SW480 (cell line): ENCODE measurements at regions not wholly inside any gene's neighbourhood (a gene's known extent, or its start where the extent isn't known, plus 50 kb on each side); places are given as distances from the start of the nearest gene placed in this dataset.
A peak's percentile ranks its signal among the peaks of the same experiment; 100 is the strongest.
"Not testable (repeated sequence)": the region's sequence is repeated elsewhere in the genome, so short reads cannot be mapped to it uniquely, and the experiment has no call there.

Experiments used
- DNase-seq: peaks from one replicate; pipeline ENCODE4 v3.0.0-alpha.2; 2016; ENCODE audit warnings: low spot score

DNA sequence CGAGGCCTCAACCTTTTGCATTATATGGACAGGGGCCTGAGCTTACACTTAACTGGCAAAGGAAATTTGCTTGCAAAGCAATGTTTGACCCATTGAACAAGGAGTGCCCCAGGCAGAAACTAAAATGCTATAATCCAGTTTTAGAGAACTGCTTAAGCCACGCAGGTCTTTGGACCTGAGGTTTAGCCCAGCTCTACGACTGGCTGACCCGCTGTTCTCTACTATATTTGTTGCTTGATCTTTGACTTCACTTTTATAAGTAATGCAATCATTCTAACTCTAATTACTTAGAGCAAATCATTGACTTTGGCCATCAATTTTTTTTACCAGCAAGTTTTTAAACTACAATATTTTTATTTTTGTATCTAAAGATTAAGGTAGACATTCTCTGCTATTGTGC lies 268.8 kb downstream of the MREG start:
- DNase-seq, result no peak

DNA sequence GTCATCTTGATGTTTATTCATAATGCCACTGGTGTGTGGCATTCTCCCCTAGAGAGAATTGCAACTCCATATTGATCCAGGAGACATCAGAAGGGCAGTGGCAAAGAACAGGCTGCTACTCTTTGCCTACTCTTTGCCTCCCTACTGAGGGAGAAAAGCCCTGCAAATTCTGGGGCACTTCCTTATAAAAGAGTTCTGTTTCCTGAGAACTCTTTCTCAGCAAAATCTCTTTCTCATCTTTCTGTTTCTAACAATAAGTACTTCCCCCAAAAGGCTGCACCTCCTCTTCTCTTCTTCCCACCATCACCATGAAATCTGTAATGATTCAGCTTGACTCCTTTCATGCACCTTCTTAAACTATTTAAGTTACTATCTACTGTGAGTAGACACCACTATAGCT lies 270.3 kb downstream of the MREG start:
- no peak for DNase-seq

DNA sequence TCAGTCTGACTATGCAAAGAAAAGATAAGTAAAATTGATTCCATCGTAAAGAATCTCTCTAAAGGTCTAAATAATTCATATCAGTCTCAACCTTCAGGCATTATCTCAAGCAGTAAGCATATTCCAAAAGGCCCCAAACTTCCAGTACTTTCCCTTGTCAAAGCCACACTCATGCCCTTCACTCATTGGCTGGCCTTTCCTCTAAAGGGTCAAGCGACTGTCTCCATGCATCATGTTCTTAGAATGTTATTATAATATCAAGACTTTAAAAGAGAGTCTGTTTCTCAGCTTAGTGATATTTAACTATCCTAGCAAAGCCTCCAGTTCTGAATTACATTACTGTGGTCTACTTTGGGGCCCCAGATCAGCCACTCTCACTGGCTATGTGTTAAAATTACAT lies 271.3 kb downstream of the MREG start:
- DNase-seq, result no peak

DNA sequence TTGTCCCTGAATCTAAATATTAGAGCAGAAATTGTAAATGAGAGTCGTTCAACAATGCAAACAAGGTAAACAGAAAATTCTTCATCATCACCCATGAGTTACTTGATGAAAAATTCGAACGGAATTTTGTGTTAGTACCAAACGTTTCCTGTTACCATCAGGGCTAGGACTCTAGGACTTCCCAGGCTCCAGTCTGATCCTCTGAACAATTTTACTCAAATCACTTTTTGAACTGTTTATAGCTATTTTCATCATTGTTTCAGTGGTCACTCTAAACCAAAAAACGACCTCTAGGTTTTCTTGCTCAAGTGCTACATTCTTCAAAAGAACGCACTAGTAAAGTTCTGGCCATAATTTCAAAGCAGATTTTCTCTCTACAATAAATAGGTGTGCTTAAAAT lies 273.3 kb downstream of the MREG start:
- no peak for DNase-seq

DNA sequence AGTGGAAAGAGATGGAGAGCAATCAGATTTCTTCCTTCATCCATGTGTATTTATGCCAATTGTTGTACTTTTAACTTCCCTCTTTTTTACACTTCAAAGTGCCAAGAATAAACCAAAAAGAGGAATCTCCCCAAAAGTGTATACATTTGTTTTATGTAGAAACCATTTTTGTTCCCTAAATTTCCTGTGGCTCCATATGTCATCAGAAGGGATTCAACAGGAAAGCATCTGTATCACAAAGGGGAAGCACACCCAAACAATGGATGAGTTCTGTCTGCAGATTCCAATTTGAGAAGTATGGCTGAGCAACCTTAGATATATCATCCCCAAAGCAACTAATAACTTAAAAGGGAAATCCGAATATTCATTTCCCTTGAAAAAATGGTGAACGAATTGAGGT lies 275.0 kb downstream of the MREG start:
- DNase-seq, result no peak

DNA sequence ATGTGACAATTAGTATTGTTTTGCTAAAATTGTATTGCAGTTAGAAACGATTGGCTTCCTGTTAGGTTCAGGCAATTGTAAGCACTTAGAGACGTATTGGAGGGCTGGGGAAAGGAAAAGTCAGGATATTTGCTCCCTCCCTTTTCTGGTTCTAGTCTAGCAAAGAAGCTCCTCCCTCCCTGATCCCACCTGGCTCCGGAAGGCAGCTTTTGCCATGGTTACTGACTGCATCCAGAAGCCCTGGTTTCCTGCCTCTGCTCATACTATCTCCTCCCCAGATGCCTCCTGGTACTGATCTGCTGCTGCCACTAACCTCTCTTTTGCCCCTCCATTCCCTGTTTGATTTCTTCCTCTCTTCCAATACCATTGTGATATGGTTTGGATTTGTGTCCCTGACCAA lies 275.9 kb downstream of the MREG start:
- no peak for DNase-seq

DNA sequence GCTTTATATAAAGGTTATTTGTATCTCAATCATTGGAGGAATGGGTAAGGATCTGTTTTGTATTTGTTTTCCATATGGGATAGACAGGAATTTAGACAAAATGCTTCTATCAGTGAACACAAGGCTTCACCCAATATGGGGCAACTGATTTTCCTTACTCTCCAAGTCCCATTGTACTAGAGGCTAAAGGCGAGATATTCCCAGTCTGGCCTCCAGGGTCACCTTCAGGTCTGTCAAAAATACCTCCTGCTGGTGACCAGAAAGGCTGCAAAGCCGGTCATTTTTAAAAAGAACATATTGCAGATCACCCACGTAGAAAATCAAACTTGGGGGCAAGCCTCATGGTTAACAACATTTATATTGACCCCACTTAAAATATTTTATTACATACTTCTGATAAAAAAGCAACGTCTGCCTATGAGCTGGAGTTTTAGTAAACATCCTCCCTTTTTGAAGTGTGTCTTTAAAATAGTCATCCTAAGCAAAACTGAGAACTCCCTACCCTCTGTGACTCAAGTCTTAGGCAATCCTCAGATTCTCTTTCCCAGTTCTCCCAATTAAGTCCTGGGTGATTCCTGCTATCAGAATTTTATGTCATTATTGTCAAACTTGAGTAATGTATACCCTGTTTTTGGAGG lies 276.6 kb downstream of the MREG start:
- no peak for DNase-seq

DNA sequence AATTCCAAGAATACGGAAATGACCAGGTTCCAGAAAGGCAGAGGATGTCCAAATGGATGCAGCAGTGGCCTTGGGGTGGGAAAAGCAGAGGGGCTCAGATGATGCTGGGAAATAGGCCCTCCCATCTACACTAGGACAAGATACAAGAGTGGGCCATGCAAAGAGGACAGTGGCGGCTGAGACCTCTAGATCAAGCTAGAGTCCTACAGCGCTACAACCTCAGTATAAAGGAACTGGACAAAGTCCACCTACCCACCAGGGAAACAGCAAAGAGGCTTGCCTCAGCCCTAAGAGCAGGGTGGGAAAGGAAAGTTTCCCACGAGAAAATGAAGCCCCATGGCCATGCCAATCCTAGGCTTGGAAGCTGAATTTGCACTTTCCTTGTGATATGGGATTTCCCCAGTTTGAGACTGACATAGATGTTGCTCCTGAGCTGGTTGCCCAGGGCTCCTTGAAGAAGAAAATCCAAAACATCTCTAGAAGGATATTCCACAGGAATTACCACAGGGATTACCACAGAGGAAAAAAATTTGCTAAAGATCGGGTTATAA lies 282.2 kb downstream of the MREG start:
- no peak for DNase-seq

DNA sequence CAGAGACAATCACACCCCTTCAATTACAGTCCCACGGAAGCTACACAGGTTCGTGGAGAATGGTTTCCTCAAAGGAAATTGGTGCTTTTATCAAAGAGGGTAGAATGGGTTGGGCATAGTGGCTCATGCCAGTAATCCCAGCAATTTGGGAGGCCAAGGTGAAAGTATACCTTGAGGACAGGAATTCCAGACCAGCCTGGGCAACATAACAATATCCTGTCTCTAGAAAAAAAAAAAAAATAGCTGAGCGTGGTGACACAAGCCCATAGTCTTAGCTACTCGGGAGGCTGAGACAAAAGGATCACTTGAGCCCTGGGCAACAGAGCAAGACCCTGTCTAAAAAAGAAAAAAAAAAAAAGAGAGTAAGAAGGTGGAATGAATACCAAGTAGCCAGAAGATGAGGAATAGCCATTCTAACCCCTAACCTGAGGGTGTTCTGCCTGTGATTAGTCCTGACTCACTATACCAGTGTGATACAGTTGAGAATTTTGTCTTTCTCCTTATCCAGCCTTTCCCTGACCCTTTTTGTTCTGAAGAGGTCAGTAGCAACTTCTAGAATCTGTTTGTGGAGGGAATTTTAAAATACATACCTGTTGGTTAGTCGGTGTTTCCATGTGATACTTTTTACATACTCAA lies 283.2 kb downstream of the MREG start:
- DNase-seq, result no peak

DNA sequence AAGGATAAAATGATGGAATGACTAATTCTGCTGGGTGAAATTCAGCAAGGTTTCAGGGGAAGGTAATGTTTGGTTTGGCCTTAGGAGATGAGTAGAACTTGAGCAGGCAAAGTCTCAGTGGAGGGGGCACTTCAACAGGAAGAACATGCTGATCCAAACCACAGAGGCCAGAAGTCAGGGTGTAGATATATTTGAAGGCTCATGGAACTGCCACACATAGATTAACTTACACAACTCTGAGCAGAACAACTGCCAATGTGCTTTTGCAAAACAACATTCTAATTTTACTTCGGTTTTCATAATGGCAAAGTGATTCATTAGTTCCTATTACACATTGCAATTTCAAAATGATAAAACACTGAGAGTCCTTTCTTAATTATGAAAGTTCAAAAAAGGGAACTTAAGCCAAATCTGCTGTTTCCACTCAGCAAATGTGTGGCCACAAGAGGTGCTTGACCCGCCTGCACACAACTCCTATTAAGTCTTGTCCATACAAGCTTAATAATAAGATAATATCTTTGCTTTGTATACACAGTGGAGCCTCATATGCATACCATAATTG lies 284.8 kb downstream of the MREG start:
- no peak for DNase-seq

DNA sequence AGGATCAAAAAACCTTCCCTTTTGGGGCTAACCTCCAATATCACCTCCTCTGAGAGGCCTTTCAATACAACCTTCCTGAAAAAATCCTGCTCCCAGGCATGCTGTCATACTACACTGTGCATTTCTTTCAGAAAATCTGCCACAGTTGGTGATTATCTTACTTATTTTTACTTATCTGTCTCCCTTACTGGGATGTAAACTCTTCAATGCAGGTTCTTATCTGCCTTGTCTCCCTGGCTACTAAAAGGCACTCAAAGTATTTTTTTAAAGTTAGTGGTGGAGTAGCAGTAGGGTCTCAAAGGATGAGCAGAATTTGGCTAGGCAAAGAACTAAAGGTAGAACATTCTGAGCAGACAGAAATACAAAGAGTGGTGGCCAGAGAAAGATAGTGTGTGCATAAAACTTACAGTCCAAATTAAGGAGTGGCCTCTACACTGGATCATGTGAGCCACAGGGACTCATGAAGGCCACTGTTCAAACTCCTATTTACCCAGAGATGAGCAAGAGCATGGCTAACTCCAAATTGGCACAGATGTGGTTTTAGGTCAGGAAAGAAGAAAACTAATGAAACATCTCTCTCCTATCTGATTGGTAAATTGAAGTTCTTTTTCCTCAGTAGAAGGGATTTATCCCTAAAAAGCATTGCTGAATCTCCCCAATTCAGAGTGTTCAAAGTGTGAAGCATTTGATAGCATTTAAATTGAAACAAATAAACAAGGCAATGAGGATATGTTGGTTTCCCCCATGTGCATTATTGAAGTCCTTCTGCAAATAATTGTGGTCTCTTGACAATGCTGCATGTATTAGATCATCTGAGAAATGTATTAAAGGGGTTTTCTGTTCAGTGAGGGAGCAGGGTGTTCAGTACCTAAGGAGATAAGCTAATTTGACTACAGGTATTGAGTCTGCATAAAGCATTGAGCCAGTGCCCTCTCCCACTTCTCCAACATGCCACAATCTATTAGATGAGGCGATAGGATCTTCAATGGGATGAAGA lies 285.5 kb downstream of the MREG start:
- DNase-seq, result peak; percentile 14

DNA sequence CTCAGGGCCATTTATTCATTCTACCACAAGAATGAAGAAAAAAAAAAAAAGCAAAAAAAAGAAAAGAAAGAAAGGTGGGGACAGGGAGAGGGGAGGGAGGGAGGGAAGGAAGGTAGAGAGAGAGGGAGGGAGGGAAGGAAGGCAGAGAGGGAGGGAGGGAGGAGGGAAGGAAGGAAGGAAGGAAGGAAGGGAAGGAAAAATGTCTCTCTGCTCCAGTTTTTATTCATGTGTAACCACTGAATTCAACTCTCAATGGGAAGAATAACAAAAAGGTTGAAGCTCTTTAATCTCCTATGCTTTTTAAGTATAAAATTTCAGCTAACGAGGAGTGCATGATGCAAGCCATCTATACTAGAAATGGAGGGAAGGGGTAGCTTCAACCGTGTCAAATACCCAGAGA lies 287.3 kb downstream of the MREG start:
- DNase-seq, result no peak

DNA sequence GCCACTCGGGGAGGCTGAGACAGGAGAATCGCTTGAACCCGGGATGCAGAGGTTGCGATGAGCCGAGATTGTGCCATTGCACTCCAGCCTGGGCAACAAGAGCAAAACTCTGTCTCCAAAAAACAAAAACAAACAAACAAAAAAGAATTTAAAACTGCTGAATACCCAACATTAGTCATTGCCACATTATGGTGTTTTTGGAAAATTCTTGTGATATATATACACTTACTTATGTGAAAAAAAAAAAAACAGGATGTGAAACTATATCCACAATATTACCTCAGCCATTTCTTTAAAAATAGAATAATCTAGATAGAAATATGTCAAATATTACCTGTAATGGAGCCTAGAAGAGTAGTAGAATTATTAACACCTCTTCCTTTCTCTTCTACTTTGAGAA lies 288.3 kb upstream of the FN1 start:
- no peak for DNase-seq

DNA sequence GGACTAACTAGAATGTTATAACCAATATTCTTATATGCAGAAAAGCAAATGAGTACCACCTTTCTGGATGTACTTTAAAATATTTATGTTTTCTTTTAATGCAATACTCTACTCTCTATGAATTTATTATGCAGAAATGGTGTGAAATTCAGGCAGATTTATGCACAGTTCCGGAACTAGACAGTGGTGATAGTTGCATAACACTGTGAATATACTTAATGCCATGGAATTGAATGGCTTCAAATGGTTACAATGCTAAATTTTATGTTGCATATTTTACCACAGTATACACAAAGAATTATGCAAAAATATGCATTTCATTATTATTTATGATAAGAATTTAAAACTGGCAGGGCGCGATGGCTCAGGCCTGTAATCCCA lies 287.8 kb upstream of the FN1 start:
- no peak for DNase-seq

DNA sequence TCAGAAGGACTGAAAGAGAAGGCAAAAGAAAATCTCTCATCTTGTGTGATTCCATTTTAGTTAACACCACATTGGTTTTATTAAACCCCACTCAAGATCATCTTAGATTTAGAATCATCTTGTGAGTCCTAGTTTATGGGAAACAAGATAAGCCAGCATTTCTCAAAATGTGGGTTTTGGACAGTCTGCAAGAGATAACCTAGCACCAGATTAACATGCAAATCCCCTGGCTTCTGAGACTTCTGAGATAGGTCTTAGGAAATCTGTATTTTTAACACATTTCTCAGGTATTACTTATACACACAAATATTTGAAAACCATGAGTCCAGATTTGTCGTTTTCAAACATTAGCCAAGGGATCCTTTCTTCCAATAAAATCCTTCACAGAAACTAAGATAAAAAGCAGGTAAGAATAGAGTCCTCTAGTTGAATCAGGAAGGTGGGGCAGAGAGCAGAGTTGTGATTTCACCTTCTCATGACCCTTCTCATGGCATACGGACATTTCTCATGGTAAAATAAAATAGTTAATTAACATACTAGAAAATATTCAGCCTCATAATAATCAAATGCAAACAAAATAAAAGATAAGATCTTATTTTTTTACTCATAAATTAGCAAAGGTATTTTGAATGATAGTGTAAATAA lies 287.2 kb upstream of the FN1 start:
- DNase-seq, result no peak

DNA sequence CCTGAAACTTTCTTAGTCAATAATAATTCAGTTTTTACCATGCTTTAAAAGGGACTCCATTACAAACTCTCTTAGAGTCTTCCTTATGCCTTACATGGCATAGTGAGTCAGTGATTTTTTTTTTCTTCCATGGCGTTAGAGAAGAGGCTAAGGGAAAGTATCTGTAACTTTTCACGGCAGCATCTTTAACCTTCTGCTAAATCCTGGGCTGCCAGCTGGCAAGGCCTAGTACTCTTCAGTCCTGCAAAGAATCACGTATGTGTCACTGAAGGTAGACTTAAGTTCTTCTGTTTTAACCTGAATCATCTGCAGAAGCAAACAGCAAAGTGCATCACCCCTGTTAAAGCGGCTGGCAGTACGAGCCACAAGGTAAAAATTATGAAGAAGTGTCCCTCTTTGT lies 286.3 kb upstream of the FN1 start:
- no peak for DNase-seq

DNA sequence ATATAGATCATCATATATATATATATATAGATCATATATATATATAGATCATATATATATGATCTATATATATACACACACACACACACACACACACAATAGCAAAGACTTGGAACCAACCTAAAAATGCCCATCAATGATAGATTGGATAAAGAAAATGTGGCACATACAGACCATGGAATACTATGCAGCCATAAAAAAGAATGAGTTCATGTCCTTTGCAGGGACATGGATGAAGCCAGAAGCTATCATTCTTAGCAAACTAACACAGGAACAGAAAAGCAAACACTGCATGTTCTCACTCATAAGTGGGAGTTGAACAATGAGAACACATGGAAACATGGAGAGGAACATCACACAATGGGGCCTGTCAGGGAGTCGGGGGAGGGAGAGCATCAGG lies 285.6 kb upstream of the FN1 start:
- DNase-seq, result not testable (repeated sequence)

DNA sequence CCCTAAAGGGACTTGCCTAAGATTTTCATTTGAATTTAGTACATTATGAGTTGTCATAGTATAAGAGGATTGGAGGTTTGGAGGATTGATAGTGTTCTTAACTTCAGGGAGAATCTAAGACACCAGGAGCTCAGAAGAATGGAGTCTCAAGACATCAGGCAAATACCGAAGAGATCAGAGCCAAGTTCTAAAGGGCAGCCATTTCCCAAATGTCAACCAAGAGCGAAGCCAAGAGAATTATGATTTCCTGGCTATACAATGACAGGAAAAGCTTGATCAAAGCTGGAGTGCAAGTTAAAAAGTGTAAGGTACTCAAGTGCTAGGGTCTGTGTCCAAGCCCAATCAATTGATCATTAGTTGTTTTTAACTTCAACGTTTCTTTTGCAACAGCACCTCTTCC lies 283.0 kb upstream of the FN1 start:
- DNase-seq, result no peak

DNA sequence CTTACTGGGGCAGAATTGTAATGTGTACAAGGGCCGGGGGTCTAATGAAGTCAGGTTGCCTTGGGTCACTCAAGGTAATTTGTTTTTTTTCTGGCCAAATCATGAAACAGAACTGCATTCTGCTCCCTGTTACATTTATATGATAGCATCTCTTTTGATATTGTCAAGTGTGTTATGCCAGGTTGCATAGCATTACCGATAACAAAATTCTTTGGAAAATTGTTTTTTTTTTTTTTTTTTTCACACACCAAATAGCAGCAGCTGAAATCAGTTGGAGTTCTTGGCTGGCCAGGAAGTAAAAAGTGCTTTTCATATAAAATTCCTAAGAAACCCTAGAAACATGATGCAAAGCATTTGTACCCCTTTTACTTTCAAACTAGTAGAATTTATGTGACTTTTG lies 282.6 kb upstream of the FN1 start:
- DNase-seq, result no peak

DNA sequence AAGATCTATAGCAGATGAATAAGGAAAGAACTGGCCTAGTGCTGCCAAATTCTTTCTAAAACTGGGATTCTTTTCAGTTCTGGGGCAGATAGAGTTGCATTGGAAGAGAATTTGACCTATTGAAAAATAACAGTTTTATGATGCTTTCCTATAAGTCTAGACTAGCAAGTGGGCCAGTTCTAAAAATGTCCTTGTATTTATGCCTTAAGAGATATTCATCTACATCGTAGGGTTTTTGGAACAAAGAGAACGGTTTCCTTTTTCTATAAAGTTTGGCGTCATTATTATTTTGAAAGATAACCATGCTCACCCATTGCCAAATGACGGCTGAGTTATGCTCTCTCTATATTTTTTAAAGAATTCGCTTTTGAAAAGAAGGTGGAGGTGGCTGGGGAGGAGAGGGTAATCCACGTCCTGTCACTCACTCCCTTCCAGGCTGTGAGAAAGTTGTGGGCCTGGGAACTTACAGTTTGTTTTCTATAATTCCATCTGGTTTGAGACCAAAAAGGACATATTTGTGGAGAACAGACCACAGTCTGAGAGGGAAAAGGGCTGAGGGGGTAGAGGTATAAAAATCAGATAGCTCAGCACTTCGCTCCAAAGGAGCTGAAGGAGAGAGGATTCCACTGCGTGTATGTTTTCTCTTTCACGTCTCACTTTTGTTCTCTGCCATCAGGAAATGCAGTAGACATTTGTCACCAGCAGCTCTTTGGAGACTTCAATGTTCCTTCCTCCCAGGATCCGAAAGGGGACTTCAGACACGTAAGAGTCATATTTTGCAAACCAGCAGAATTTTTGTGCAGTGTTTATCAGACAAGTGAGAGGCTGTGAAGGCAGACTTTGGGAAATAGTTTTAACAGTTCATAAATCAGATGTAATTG lies 281.9 kb upstream of the FN1 start:
- DNase-seq, result no peak

DNA sequence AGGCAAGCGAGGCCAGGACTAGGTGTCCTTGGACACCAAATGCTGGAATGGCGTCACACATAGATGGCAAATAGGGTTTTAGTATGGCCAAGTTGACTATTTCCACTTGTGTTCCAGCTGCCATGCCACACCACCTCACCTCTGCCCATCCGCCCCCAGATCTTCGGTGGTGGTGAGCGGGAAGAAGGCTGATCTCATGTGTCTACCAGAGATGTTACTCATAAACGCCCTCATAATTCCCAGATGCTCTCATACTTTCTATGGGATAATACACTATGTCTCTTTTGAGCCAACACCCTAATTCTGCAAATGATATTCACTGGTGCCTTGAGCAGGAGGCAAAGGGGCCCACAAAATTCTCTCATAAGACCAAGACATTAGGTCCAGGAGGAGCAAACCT lies 281.1 kb upstream of the FN1 start:
- DNase-seq, result no peak
